Fibroblast of the aortic adventitia (primary cell): ENCODE measurements at regions not wholly inside any gene's neighbourhood (a gene's known extent, or its start where the extent isn't known, plus 50 kb on each side); places are given as distances from the start of the nearest gene placed in this dataset.

Source experiments
- DNase-seq: peaks from one replicate; pipeline ENCODE4 v3.0.0-alpha.2; 2010; ENCODE audit warnings: low read depth
- H3K4me3 ChIP-seq: 2 replicates; pipeline ENCODE4 v1.5.1; 2011; ENCODE audit warnings: low read depth, mild to moderate bottlenecking, control low read depth, low read length, moderate library complexity
- TF ChIP-seq, protein P1 (sequence below): IDR thresholded peaks from 2 replicates; pipeline ENCODE4 v1.5.1; 2011; ENCODE audit warnings: mild to moderate bottlenecking, low read length, control low read depth, inconsistent platforms; ENCODE audit not compliant: insufficient read depth

DNA sequence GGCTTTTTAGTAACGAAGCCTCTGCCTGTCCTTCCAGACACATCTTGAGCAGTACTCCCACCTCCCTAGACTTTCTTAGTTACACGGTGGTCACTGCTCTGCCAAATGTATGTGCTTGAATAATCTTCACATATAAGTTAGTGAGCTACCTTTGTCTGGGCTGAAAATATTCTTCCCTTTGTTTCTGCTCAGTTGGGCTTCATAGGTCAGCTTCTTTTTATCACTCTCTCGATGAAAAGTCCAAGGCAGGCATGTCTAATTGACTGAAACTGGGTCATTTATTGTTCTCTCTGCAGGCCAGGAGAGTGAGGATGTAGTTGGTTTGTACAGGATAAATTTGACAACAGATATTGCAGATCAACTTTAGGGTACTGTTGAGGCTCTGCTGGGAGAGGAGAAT, 636.7 kb upstream of the IGFBP3 start:
- H3K4me3 ChIP-seq, result no peak overlapping the region
- DNase-seq, result no peak
- TF ChIP-seq, protein P1, sequence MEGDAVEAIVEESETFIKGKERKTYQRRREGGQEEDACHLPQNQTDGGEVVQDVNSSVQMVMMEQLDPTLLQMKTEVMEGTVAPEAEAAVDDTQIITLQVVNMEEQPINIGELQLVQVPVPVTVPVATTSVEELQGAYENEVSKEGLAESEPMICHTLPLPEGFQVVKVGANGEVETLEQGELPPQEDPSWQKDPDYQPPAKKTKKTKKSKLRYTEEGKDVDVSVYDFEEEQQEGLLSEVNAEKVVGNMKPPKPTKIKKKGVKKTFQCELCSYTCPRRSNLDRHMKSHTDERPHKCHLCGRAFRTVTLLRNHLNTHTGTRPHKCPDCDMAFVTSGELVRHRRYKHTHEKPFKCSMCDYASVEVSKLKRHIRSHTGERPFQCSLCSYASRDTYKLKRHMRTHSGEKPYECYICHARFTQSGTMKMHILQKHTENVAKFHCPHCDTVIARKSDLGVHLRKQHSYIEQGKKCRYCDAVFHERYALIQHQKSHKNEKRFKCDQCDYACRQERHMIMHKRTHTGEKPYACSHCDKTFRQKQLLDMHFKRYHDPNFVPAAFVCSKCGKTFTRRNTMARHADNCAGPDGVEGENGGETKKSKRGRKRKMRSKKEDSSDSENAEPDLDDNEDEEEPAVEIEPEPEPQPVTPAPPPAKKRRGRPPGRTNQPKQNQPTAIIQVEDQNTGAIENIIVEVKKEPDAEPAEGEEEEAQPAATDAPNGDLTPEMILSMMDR, result no peak

DNA sequence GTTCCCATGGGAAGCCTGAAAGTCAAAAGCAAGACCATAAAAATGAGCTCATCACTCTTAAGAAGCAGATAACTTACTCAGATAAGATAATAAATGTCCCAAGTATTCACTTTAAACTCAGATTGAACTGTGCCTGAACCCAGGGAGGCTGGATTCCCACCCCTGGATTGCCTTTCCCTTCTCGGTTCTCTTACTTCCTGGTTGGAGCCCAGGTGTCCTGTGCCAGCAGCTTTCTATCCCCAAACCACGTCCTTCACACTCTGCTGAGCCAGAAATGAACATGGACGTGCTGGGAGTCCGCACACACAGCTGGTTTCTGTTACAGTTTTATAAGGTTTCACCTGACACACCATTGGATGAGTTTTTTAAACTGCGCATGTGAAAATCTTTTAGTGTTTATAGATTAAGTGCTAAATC, 636.2 kb upstream of the IGFBP3 start:
- DNase-seq, result no peak
- TF ChIP-seq, protein P1, result no peak
- H3K4me3 ChIP-seq, result no peak overlapping the region

DNA sequence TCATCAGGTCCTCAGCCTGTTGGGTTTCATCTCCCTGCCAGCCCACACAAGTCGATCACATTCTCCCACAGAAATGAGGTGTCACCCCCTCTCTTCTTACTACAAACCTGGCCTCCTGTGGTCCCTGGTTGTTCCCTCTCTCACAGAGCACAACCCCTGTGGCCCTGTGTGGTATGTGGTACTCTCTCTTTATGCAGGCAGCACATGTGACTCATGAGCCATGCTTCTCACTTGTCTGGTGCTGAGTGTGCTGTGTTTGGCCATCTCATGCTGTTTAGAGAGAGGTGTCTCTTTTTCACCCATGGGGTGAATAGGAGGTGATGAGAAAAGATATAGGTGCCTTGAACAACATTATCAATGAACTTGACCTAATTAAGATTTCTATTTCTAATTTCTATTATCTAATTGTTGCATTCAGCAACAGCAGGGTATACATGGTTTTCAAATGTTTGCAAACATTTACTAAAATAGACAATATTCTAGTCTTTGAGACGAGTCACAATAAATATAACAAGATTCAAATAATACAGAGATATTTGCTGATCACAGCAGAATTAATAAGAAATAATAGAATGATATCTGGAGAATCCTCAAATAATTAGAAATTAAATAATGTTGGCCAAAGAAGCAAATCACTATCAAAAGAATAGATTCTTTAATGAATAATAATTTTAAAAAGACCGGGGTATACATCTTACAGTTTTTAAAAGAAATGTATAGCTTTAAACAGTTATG, 633.8 kb upstream of the IGFBP3 start:
- no peak overlapping the region for H3K4me3 ChIP-seq

DNA sequence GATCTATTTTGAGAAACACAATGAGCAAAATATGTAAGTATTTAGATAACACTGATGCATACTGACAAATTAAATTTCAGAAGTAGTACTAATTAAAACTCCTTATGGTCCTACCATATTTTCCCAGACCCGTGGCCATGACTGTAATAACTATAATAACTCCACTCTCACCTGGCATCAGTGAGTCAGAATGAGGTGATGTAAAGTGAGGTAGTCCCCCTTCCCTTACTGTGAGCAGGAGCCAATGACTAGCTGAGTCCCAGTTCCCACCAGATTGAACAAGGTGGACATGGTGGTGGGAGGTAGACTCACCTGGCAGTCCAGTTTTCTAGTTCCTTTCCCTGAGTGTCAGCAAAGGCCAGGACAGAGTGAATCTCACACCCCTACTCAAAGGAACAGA, 630.5 kb upstream of the IGFBP3 start:
- DNase-seq, result no peak
- no peak overlapping the region for H3K4me3 ChIP-seq
- TF ChIP-seq, protein P1, result no peak

More for the DNA sequence above, 633.8 kb upstream of the IGFBP3 start:
- TF ChIP-seq, protein P1, result no peak
- DNase-seq, result no peak

DNA sequence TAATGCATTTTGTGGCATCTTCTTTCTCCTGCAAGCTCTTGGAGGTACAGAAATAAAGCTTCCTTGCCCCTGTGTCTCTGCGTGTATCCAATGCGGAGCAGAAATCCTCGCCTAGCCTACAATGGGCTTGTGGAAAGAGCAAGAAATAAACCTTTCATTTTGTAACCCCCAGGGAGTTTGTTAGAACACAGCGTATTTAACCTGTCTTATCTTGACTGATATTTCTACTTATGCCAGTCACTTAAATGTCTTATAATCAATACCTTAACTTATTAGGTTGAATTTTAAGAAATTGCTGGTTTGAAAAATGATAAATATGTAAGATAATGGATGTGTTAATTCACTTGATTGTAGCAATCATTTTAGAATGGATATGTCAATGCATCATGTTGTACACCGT, 629.8 kb upstream of the IGFBP3 start:
- H3K4me3 ChIP-seq, result no peak overlapping the region
- TF ChIP-seq, protein P1, result no peak
- DNase-seq, result no peak

DNA sequence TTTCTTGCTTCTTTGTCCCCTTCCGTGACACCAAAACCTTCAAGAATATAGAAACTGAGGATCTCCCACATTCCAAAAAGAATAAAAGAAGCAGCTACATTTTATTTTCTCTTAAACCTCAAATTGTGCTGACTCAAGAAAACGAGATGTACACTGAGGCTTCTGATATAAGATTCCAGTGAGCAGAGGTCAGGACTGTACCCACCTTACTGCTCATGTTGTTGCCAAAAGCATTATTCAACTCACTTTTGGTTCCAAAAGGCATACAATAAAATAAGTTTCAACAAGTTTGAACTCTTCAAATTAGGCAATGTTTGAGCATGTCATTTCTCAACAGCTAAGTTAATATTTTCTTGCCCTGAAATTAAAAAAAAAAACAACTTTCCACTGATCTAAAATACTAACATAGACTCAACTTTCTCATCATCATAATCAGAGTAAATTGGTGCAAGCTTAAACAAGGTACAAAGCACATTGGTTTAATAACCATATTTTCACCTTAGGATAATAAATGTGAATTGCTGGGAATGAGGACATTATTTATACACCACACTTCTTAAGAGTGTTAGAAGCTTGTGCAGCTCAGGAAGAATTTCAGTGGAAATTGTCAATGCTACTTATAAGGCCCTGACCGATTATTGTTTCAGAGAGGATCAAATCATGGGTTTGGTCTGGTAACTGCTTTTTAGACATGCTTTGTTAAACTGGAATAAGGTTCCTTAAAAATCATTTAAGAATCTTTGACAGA, 629.0 kb upstream of the IGFBP3 start:
- TF ChIP-seq, protein P1, result no peak
- H3K4me3 ChIP-seq, result no peak overlapping the region
- no peak for DNase-seq
